GM23338 (cell line): ENCODE measurements at regions not wholly inside any gene's neighbourhood (a gene's known extent, or its start where the extent isn't known, plus 50 kb on each side); places are given as distances from the start of the nearest gene placed in this dataset.
A peak's percentile ranks its signal among the peaks of the same experiment; 100 is the strongest.

Experiments
- ATAC-seq: fragments of 200-7000 bp; cut with Tn5 transposase; 3 replicates; pipeline ENCODE4 v1.9.1; 2020
- DNase-seq: peaks from one replicate; pipeline ENCODE4 v3.0.0-alpha.2; 2015; ENCODE audit warnings: low spot score
- H2AFZ ChIP-seq: fragments of 200-600 bp; sonication (generic); 2 replicates; pipeline ENCODE4 v1.8.0; 2016; ENCODE audit warnings: antibody characterized with exemption, mild to moderate bottlenecking, moderate library complexity
- H3F3A ChIP-seq: fragments of 200-600 bp; sonication (generic); replicated peaks from 2 replicates; pipeline ENCODE4 v1.8.0; 2017; ENCODE audit warnings: antibody characterized with exemption, mixed run types, low read depth
- H3K27ac ChIP-seq: fragments of 200-600 bp; sonication (generic); 2 replicates; pipeline ENCODE4 v1.6.1; 2016; ENCODE audit warnings: low read depth
- H3K27me3 ChIP-seq: fragments of 200-600 bp; sonication (generic); 2 replicates; pipeline ENCODE4 v1.8.0; 2016; ENCODE audit warnings: mild to moderate bottlenecking, mixed run types, moderate library complexity; ENCODE audit not compliant: insufficient read depth
- H3K36me3 ChIP-seq: fragments of 200-600 bp; sonication (generic); 2 replicates; pipeline ENCODE4 v1.8.0; 2016; ENCODE audit warnings: mild to moderate bottlenecking; ENCODE audit not compliant: insufficient read depth
- H3K4me1 ChIP-seq: fragments of 200-600 bp; sonication (generic); 2 replicates; pipeline ENCODE4 v1.8.0; 2016; ENCODE audit warnings: mild to moderate bottlenecking, moderate library complexity; ENCODE audit not compliant: insufficient read depth
- H3K4me2 ChIP-seq: fragments of 200-600 bp; sonication (generic); 2 replicates; pipeline ENCODE4 v1.7.1; 2017; ENCODE audit warnings: mixed run types
- H3K4me3 ChIP-seq: fragments of 200-600 bp; sonication (generic); 2 replicates; pipeline ENCODE4 v1.6.1; 2016; ENCODE audit warnings: mixed run types
- H3K79me2 ChIP-seq: fragments of 200-600 bp; sonication (generic); replicated peaks from 2 replicates; pipeline ENCODE4 v1.8.0; 2017; ENCODE audit warnings: mild to moderate bottlenecking; ENCODE audit not compliant: insufficient read depth
- H3K9me2 ChIP-seq: fragments of 200-600 bp; sonication (generic); 2 replicates; pipeline ENCODE4 v1.8.0; 2017; ENCODE audit not compliant: insufficient read depth
- H4K20me1 ChIP-seq: fragments of 200-600 bp; sonication (generic); replicated peaks from 2 replicates; pipeline ENCODE4 v1.8.0; 2017; ENCODE audit warnings: mild to moderate bottlenecking; ENCODE audit not compliant: insufficient read depth
- H3K27ac Mint-ChIP-seq: 2 replicates; pipeline ENCODE4 v1.8.0; 2020; ENCODE audit warnings: inconsistent platforms, mild to moderate bottlenecking, moderate library complexity, mixed read lengths
- H3K27me3 Mint-ChIP-seq: 3 replicates; pipeline ENCODE4 v1.8.0; 2022; ENCODE audit warnings: low read depth, mild to moderate bottlenecking, moderate library complexity, mixed read lengths, inconsistent platforms; ENCODE audit not compliant: insufficient read depth, poor library complexity
- H3K36me3 Mint-ChIP-seq: 3 replicates; pipeline ENCODE4 v1.8.0; 2021; ENCODE audit warnings: low read depth, mild to moderate bottlenecking, inconsistent platforms, moderate library complexity, mixed read lengths
- H3K4me1 Mint-ChIP-seq: 3 replicates; pipeline ENCODE4 v1.8.0; 2020; ENCODE audit warnings: mild to moderate bottlenecking, inconsistent platforms, mixed read lengths
- H3K4me3 Mint-ChIP-seq: 3 replicates; pipeline ENCODE4 v1.8.0; 2021; ENCODE audit warnings: moderate library complexity, mild to moderate bottlenecking, inconsistent platforms, mixed read lengths
- H3K9me3 Mint-ChIP-seq: 3 replicates; pipeline ENCODE4 v1.8.0; 2020; ENCODE audit warnings: moderate library complexity, mild to moderate bottlenecking, inconsistent platforms, mixed read lengths
- CREB1 ChIP-seq: fragments of 250-450 bp; sonication (Bioruptor Pico); IDR thresholded peaks from 2 replicates; pipeline ENCODE4 v1.5.0; 2020; ENCODE audit warnings: low read depth, mild to moderate bottlenecking, moderate library complexity
- EZH2phosphoT487 ChIP-seq: fragments of 200-600 bp; sonication (generic); IDR thresholded peaks from one replicate; pipeline ENCODE4 v1.8.1; 2018; ENCODE audit warnings: antibody characterized with exemption; ENCODE audit not compliant: unreplicated experiment
- REST ChIP-seq: IDR thresholded peaks from one replicate; pipeline ENCODE4 v1.6.1; 2018; ENCODE audit warnings: antibody characterized with exemption; ENCODE audit not compliant: unreplicated experiment
- TF ChIP-seq, protein P1 (sequence below), 2 experiments: fragments of 200-600 bp in 1 of 2; sonication (generic) in 1 of 2; conservative IDR thresholded peaks; 2 replicates each; pipeline versions ENCODE4 v1.5.1 to v1.6.1; 2016 to 2017; ENCODE audit warnings: antibody characterized with exemption in 2 of 2, low read depth in 2 of 2, mild to moderate bottlenecking in 2 of 2, moderate library complexity in 1 of 2

- Histone ChIP-seq H3K4me2 (no peak overlapping the region), H3K4me1 (no peaks in the 10 kb centered on the region), H3K9me2 (no peaks in the 10 kb centered on the region), H3K27me3 (no peaks in the 10 kb centered on the region), H4K20me1 (no peaks in the 10 kb centered on the region), H3F3A (no peaks in the 10 kb centered on the region), H3K79me2 (no peaks in the 10 kb centered on the region), H3K27ac (no peak overlapping the region), H3K36me3 (no peaks in the 10 kb centered on the region; the same call in 1 of the 2 replicates), H2AFZ (no peak overlapping the region), H3K4me3 (no peak overlapping the region)
- Mint-ChIP-seq H3K9me3 (no peaks in the 10 kb centered on the region), H3K4me3 (no peak overlapping the region), H3K27ac (no peak overlapping the region), H3K4me1 (peaks cover 2% of the 10 kb centered on the region; the same call in 1 of the 3 replicates), H3K27me3 (peaks cover 18% of the 10 kb centered on the region), H3K36me3 (no peaks in the 10 kb centered on the region; the same call in 2 of the 3 replicates)
- ATAC-seq, result no peak
- DNase-seq, result no peak
- TF ChIP-seq EZH2phosphoT487, result no peak
- no peak for TF ChIP-seq REST
- TF ChIP-seq, protein P1, sequence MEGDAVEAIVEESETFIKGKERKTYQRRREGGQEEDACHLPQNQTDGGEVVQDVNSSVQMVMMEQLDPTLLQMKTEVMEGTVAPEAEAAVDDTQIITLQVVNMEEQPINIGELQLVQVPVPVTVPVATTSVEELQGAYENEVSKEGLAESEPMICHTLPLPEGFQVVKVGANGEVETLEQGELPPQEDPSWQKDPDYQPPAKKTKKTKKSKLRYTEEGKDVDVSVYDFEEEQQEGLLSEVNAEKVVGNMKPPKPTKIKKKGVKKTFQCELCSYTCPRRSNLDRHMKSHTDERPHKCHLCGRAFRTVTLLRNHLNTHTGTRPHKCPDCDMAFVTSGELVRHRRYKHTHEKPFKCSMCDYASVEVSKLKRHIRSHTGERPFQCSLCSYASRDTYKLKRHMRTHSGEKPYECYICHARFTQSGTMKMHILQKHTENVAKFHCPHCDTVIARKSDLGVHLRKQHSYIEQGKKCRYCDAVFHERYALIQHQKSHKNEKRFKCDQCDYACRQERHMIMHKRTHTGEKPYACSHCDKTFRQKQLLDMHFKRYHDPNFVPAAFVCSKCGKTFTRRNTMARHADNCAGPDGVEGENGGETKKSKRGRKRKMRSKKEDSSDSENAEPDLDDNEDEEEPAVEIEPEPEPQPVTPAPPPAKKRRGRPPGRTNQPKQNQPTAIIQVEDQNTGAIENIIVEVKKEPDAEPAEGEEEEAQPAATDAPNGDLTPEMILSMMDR (conservative IDR thresholded peaks at IDR 0.05; ENCODE audit: low read depth in 2 of 2), result no peak
- TF ChIP-seq CREB1 (CRISPR knock-in tag), result no peak
Observed at GRCh38 chr2:238573916-238574315, 147.2 kb downstream of the ASB1 start.

DNA sequence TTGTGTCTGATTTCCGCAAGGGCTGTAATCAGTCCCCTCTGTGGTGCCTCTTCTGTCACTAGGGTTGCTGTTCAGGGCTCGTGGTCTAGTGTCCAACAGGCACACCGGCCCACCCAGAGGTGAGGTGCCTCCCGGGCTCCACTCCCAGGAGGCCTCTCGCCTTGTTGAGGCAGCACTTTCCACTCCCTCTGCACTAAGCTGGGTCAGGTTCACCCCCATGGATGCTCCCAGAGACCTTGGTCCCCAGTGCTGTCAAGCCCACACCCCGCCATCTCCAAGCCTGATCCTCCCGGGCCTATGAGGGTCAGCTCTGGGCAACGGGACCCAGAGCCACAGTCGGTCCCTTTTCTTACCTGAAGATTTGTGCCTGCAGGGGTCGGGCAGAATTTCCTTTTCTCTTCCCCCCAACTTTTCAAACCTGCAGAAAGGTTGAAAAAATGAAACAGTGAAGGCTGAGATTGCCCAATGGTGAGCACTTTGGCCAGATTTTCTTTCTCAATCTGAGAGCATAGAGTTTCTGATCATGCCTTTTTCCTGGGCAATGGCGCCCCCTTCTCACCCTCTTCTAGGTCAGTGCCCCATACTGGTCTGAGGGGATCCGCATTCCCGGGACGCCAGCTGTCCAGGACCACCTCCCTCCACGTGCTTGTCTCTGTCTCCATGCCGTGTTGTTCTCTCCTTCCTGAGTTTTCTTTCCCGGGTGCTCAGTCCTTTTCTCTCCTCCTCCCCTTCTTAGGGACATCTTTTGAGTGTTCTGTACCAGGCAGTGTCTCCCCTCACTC lies 148.0 kb downstream of the ASB1 start:
- Histone ChIP-seq H2AFZ (no peak overlapping the region), H3K36me3 (no peaks in the 10 kb centered on the region; the same call in 1 of the 2 replicates), H3K27ac (no peak overlapping the region), H3K4me3 (no peak overlapping the region), H3K9me2 (no peaks in the 10 kb centered on the region), H3F3A (no peaks in the 10 kb centered on the region), H4K20me1 (no peaks in the 10 kb centered on the region), H3K27me3 (no peaks in the 10 kb centered on the region), H3K4me2 (no peak overlapping the region), H3K79me2 (no peaks in the 10 kb centered on the region), H3K4me1 (no peaks in the 10 kb centered on the region)
- Mint-ChIP-seq H3K36me3 (no peaks in the 10 kb centered on the region; the same call in 2 of the 3 replicates), H3K27ac (no peak overlapping the region), H3K4me3 (no peak overlapping the region), H3K4me1 (no peaks in the 10 kb centered on the region), H3K27me3 (peaks cover 18% of the 10 kb centered on the region), H3K9me3 (no peaks in the 10 kb centered on the region)
- DNase-seq (peak; percentile 24), ATAC-seq (peak; percentile 38)
- TF ChIP-seq, protein P1 (conservative IDR thresholded peaks at IDR 0.05; ENCODE audit: low read depth in 2 of 2), result peak; percentile 23 to 52
- TF ChIP-seq REST, result no peak
